ENCODE measurements at regions not wholly inside any gene's neighbourhood (a gene's known extent, or its start where the extent isn't known, plus 50 kb on each side); places are given as distances from the start of the nearest gene placed in this dataset.

- H3K36me3 ChIP-seq: no peaks in the 10 kb centered on the region
- DNase-seq (no peak), ATAC-seq (no peak)
- intact Hi-C loops (cut with DNase I): no loop called here
- no peaks in the 10 kb centered on the region for H3K27me3 ChIP-seq (ENCODE audit: low read depth)
- H3K27ac ChIP-seq: no peak overlapping the region
- no peak overlapping the region for H3K4me3 ChIP-seq
- no peak for TF ChIP-seq CTCF (IDR thresholded peaks at IDR 0.05)
- H3K4me1 ChIP-seq: no peaks in the 10 kb centered on the region
- H3K9me3 ChIP-seq: no peaks in the 10 kb centered on the region
Measured at GRCh38 chrX:23251043-23251442, 83.6 kb upstream of the PTCHD1 start.

DNA sequence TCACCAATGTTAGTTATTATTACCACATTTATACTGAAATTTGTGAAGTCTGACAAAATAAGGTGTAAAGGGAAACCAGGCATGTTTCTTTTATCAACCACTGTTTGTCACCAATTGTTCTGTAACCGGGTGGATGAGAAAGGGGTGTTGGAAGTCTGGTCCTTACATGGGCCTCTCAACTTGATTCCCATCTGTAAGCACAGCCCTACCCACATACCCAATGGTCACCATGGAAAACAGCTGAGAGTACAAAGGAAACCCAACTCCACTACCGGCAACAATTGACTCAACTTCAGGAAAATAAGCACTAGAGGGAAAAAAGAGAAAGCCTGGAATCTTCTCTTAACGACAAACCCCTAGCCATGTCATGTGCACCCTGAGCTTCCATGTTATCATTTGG, 70.8 kb upstream of the PTCHD1 start:
- no peaks in the 10 kb centered on the region for H3K4me1 ChIP-seq
- no peak for TF ChIP-seq CTCF (IDR thresholded peaks at IDR 0.05)
- H3K9me3 ChIP-seq: no peaks in the 10 kb centered on the region
- intact Hi-C loops (cut with DNase I): no loop called here
- no peaks in the 10 kb centered on the region for H3K36me3 ChIP-seq
- H3K4me3 ChIP-seq: no peak overlapping the region
- ATAC-seq (no peak), DNase-seq (no peak)
- no peaks in the 10 kb centered on the region for H3K27me3 ChIP-seq (ENCODE audit: low read depth)
- H3K27ac ChIP-seq: no peak overlapping the region

DNA sequence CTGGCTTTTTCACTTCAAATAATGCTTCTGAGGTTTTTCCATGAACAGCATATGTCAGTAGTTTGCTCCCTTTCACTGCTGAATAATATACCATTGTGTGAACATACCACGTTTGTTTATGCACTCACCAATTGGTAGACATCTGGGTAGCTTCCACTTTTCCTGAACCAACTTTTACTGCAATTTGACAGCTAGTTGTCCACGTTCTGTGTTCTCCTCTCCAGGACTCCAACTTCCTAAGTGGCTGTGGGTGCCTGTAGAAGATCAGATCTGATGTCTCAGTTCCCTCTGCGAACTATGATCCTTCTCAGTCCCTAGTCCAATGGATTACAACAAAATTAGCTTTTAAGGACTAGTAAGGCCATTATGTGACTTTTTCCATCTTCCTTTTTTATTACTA, 64.7 kb upstream of the PTCHD1 start:
- Histone ChIP-seq H3K27ac (no peak overlapping the region), H3K9me3 (no peaks in the 10 kb centered on the region), H3K27me3 (ENCODE audit: low read depth) (no peaks in the 10 kb centered on the region), H3K4me3 (no peak overlapping the region), H3K36me3 (no peaks in the 10 kb centered on the region), H3K4me1 (no peaks in the 10 kb centered on the region)
- ATAC-seq (no peak), DNase-seq (no peak)
- intact Hi-C loops (cut with DNase I): no loop called here
- no peak for TF ChIP-seq CTCF (IDR thresholded peaks at IDR 0.05)

DNA sequence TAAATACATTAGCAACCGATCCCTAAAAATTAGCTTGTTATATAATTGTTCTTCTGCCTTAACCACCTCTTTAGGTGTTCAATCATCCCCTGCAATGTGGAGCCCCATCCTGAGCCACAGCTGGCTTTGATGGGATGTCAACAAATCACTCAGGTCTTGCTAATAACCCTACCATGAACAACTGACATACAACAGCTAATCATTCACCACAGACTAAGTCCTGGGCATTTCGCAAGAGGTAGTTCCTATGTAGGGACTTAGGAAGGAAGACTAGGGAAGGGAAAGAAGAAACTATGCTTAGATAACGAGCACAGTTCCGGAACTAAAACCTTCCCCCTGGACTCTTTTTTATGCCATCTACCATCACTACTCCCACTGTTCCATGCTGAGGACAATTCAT, 63.6 kb upstream of the PTCHD1 start:
- Histone ChIP-seq H3K4me1 (no peaks in the 10 kb centered on the region), H3K36me3 (no peaks in the 10 kb centered on the region), H3K9me3 (no peaks in the 10 kb centered on the region), H3K4me3 (no peak overlapping the region), H3K27ac (no peak overlapping the region), H3K27me3 (ENCODE audit: low read depth) (no peaks in the 10 kb centered on the region)
- intact Hi-C loops (cut with DNase I): no loop called here
- DNase-seq (no peak), ATAC-seq (no peak)
- TF ChIP-seq CTCF (IDR thresholded peaks at IDR 0.05): no peak

DNA sequence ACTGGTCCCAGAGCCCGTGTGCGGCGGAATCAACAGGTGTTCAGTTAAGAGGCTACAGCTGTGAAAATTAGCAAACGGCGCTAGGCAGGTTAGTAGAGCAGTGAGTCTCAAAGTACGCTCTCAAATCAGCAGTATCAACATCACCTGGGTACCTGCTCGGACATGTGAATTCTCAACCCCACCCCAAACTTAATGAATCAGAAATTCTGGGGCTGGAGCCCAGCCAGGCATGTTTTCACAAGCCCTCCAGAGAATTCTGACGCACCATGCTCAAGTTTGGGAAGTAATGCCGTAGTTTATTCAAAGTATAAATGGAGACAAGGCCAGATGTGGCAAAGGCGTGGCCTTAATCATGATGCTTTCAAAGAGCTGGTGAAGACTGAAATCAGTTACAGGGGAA, 58.2 kb upstream of the PTCHD1 start:
- ATAC-seq: no peak
- H3K4me3 ChIP-seq: no peak overlapping the region
- no peaks in the 10 kb centered on the region for H3K27me3 ChIP-seq (ENCODE audit: low read depth)
- no peaks in the 10 kb centered on the region for H3K4me1 ChIP-seq
- intact Hi-C loops (cut with DNase I): no loop called here
- H3K36me3 ChIP-seq: no peaks in the 10 kb centered on the region
- no peak for TF ChIP-seq CTCF (IDR thresholded peaks at IDR 0.05)
- H3K27ac ChIP-seq: no peak overlapping the region
- no peak for DNase-seq
- H3K9me3 ChIP-seq: no peaks in the 10 kb centered on the region
